ENCODE measurements at regions not wholly inside any gene's neighbourhood (a gene's known extent, or its start where the extent isn't known, plus 50 kb on each side); places are given as distances from the start of the nearest gene placed in this dataset.

- no peak for DNase-seq (ENCODE audit: low read depth, low spot score)
These were observed 584.8 kb upstream of the INTU start for GRCh38 chr4:127047930-127048329.

DNA sequence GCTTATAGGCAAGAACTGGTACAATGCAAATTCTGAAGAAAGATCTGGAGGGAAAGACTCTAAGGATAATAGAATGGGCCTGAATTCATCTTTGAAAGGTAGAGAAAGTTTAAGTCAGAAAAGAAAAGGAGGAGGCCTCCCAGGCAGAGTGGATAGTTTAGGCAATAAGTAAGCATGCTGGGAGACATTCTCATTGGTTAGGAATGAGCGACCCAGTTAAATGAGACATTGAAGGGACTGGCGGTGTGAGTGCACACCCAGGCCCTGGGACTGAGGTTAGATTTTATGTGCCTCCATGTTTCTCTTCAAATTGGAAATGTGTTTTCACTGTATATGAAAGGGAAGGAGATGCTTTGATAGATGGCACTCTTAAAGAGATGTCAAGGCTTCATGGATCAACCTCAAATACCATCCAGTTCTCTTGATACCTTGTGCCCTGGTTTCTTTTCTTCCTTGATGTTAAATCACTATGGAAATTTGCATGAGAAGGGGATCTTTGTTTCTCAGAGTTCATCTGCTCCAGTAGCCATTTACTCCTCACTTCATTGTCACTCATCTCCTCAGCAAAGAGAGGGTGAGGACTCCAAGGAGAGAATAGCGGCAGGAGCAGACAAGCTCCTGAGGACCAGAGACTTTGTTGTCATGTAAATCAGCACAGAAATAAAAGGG, 584.2 kb upstream of the INTU start:
- DNase-seq (ENCODE audit: low read depth, low spot score), result peak; percentile 21

DNA sequence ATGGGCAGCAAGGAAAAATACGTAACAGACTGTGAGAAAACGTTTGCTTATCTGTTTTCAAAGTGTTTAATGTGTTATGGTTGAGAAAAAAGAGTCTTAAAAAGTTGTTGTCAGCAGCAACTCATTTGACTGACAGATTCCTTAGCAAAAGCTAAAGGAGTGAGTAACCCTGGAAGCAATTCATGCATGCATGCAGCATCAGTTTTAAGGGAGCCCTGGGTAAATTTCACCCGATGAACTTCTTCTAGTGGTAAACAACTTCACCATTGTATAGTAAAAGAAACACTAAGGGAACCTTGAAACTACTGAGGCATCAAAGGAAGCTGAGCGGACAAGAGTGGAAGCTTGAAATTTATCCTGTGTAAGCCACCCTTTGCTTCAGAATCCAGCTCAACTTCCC, 583.2 kb upstream of the INTU start:
- DNase-seq (ENCODE audit: low read depth, low spot score), result peak; percentile 81

DNA sequence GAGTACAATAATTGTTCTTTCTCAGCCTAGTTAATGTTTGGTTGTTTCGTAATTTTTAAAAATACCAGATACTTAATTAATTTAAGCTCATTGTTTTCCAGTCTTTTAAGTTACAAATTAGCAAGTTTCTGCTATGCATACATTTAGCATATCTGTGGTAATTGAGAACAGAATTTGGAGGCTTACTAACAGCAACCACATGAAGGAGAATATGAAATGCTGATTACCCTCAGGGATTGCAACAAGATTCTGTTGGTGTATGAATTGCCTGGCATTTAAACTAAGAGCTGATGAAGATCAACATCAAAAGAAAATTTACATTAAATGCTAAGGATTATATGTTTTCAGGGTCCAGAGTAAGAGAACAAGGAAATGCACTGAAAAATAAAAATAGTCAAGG, 580.0 kb upstream of the INTU start:
- no peak for DNase-seq (ENCODE audit: low read depth, low spot score)

GRCh38 chr4:127055357-127055756, 577.4 kb upstream of the INTU start:
- DNase-seq (ENCODE audit: low read depth, low spot score), result peak; percentile 96

DNA sequence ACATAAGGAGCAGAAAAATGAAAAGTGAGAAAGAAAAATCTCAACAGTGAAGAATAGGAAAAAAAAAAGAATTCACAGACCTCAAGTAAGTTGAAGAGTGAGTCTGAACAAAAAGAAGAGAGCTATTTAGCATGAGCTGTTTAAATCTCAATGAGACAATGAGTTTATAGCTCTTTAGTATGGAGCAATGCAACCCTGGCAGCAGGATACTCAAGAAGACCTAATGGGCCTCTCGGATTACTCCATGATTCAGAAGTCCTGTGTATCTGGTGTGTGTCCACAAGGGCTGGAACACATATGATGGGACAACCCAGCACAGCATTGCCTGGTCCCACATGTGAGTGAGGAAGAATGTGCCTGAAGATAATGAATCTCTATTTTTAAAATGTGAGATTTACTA, 563.1 kb upstream of the INTU start:
- DNase-seq (ENCODE audit: low read depth, low spot score), result no peak

DNA sequence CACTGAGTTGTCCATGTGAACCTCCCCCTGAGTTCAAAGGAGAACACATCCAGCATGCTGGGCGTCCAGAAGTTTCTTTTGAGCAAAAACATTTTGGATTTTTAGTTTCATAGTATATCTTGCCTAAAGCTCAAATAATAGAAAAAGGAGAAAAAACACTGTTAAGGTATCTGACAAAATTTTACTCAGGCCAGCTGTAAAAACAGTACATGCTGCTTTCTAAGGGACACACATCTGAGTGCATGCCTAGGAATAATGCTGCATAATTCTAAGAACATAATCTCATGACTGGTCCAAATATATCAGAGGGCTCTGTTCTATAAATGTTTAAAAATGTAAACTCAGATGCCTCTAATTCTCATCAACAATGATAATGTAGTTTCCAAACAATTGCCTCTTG, 561.3 kb upstream of the INTU start:
- DNase-seq (ENCODE audit: low read depth, low spot score), result no peak

DNA sequence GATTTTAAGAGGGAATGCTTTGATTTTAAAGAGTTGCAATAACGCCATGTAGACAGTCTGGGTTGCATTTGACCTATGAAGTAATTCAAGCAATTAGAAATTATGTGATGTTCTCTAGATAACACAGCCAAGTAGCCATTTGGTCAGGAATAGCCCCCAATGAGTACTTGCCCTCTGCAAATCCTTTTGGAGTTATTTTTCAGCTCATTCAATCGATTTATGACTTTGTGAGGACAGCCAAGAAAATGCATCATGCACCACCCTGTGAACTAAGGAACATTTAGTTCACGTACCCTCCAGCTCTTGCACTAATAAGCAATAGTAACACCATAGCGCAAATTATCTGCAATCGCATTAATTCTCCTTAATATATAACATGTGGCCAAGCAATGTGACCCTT, 552.6 kb upstream of the INTU start:
- DNase-seq (ENCODE audit: low read depth, low spot score), result no peak

GRCh38 chr4:127081041-127081440, 551.7 kb upstream of the INTU start:
- no peak for DNase-seq (ENCODE audit: low read depth, low spot score)

DNA sequence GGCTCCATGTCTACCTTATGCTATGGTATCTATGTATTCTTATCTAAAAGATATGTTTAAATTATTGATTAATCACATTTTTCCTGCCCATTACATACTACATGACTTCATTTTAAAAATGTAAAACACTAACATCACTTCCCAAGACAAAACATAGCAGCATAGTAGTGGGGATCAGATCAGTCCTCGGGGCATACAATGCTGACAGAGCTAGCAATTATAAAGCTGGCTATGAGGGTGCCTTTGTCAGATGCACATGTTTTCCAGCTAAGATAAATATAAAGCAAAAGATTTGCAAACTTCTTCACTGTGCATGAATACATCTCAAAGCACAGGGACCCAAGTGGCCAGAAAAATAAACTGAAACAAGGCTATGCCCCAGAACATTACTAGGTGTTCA, 549.8 kb upstream of the INTU start:
- DNase-seq (ENCODE audit: low read depth, low spot score), result no peak

GRCh38 chr4:127084666-127085065, 548.1 kb upstream of the INTU start:
- no peak for DNase-seq (ENCODE audit: low read depth, low spot score)

GRCh38 chr4:127097061-127097460, 535.7 kb upstream of the INTU start:
- DNase-seq (ENCODE audit: low read depth, low spot score), result no peak

- DNase-seq (ENCODE audit: low read depth, low spot score), result no peak
These were observed 530.4 kb upstream of the INTU start for GRCh38 chr4:127102361-127102760.

GRCh38 chr4:127103681-127104115, 529.1 kb upstream of the INTU start:
- DNase-seq (ENCODE audit: low read depth, low spot score), result no peak

- no peak for DNase-seq (ENCODE audit: low read depth, low spot score)
These were observed 518.9 kb upstream of the INTU start for GRCh38 chr4:127113844-127114362.

DNA sequence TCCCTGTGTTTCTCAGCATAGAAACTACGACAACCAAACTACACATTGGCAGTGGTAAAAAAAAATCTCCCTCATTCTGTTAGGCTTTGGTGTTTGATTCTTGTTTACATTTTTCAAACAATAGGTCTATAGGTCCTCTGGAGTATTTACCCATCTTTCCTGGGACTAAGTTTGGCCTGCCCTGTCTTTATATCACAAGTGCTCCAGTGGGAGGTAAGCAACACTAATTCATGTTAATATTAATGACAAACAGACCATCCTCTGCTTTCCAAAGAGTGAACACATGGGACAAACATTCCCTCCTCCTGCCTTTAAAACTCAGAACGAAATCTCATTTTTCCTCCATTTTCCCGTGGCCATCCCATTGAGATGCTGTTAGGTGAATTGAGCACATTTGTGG, 514.1 kb upstream of the INTU start:
- DNase-seq (ENCODE audit: low read depth, low spot score), result peak; percentile 14

DNA sequence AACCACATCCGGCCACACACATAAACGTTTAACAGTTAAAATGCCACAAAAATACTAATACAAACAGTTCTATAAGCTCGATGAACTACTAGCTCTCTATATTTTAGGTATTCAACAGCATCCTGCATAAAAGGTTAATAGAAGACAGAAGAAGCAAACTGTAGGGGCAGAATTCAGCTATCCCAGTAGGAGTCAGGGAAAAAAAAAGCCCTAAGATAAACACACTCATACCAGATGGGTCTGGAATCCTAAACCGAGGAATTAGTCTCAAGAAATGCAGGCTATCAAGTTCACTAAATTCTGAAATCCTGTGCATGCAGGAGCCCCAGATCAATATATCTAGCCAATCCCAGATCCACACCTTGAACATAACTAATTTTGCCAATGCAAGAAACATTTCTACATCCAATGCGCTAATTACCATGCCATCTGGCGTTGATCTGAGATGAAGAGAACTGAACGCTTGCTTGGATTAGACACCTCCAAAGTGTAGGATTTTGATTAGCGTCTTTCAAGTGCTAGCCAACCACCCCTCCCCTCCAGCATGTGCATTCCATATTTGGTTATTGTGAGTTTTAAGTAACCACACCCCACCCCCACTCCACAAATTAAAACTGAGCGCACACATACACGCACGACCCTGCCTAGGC, 512.2 kb upstream of the INTU start:
- no peak for DNase-seq (ENCODE audit: low read depth, low spot score)

- peak; percentile 45 for DNase-seq (ENCODE audit: low read depth, low spot score)
These were observed 507.8 kb upstream of the INTU start for GRCh38 chr4:127124919-127125318.

DNA sequence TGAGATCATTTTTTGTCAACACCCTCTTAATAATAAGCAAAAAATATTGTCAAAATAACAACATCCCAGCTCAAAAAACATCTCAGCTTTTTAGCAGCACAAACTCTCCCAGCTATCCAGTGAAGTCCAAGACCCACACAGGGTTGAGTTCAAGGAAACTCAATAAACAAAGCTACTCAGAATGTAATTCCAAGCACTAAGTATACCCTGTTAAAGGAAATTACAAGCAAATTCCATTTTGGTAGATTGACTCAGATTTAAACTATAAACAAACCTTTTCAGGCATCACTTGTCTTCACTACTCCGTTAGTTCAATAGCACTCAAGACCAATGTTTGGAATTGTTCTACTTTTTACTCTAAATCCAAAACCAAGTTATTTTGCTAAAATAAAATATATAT, 506.0 kb upstream of the INTU start:
- DNase-seq (ENCODE audit: low read depth, low spot score), result no peak

- DNase-seq (ENCODE audit: low read depth, low spot score), result no peak
These were observed 501.2 kb upstream of the INTU start for GRCh38 chr4:127131527-127131926.

- DNase-seq (ENCODE audit: low read depth, low spot score), result no peak
These were observed 498.3 kb upstream of the INTU start for GRCh38 chr4:127134490-127134889.

DNA sequence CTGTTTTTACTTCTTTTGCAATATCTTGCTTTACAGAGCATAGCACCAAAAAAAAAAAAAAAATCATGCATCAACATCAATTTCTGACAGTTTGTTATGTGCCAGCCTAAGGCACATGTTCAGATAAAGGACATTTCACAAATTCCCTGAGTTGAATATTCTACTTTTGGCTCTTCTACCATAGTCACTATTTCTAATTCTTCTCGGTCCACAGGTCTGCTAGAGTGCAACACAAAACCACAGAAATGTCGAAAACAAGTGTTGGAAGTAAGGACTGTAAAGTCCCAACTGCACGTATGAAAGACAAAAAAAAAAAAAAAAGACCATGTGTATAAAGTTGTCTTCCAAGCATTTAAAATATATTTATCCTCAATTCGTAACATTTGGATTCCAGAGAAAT, 494.2 kb upstream of the INTU start:
- no peak for DNase-seq (ENCODE audit: low read depth, low spot score)

- DNase-seq (ENCODE audit: low read depth, low spot score), result no peak
These were observed 492.9 kb upstream of the INTU start for GRCh38 chr4:127139788-127140286.
